Prostate gland (tissue), 2 donors: ENCODE measurements at regions not wholly inside any gene's neighbourhood (a gene's known extent, or its start where the extent isn't known, plus 50 kb on each side); places are given as distances from the start of the nearest gene placed in this dataset.

Source experiments
- CTCF ChIP-seq, 4 experiments: fragments of 200-600 bp in 2 of 4; fragments of 450-650 bp in 2 of 4; sonication (generic) in 2 of 4; IDR thresholded peaks; 1 replicate in 3 of 4; 2 replicates in 1 of 4; pipeline ENCODE4 v1.5.1; 2016 to 2019; ENCODE audit warnings: antibody characterized with exemption in 4 of 4, mild to moderate bottlenecking in 2 of 4, moderate library complexity in 2 of 4
- POLR2A ChIP-seq: fragments of 450-650 bp; IDR thresholded peaks from one replicate; pipeline ENCODE4 v1.6.1; 2016; ENCODE audit warnings: antibody characterized with exemption, mild to moderate bottlenecking
- POLR2AphosphoS5 ChIP-seq: sonication (generic); formaldehyde crosslinking; IDR thresholded peaks from one replicate; pipeline ENCODE4 v1.6.1; 2017; ENCODE audit warnings: antibody characterized with exemption

- TF ChIP-seq POLR2A (no peak), CTCF (IDR thresholded peaks at IDR 0.05) (no peak), POLR2AphosphoS5 (no peak)
Observed at GRCh38 chr13:70964874-70965273, 856.6 kb upstream of the KLHL1 start.
